Astrocyte of the spinal cord (primary cell): ENCODE measurements at regions not wholly inside any gene's neighbourhood (a gene's known extent, or its start where the extent isn't known, plus 50 kb on each side); places are given as distances from the start of the nearest gene placed in this dataset.

Experiments
- DNase-seq: peaks from one replicate; pipeline ENCODE4 v3.0.0; 2011; ENCODE audit warnings: low read depth, low spot score
- H3K4me3 ChIP-seq: 2 replicates; pipeline ENCODE4 v1.5.1; 2011; ENCODE audit warnings: low read depth, mild to moderate bottlenecking, low read length, moderate library complexity
- CTCF ChIP-seq: IDR thresholded peaks from 2 replicates; pipeline ENCODE4 v1.5.1; 2012; ENCODE audit warnings: low read depth, mild to moderate bottlenecking, low read length, inconsistent platforms
- in situ Hi-C: cut with HindIII; loops from 2 replicates; pipeline ENCODE4 v1.10.0; 2017; ENCODE audit warnings: low sequenced_read_pairs

- H3K4me3 ChIP-seq: no peak overlapping the region
- in situ Hi-C loops: no loop called here
- TF ChIP-seq CTCF: no peak
- DNase-seq: no peak
These were observed 204.5 kb downstream of the TM2D1 start for GRCh38 chr1:61520401-61520800.

DNA sequence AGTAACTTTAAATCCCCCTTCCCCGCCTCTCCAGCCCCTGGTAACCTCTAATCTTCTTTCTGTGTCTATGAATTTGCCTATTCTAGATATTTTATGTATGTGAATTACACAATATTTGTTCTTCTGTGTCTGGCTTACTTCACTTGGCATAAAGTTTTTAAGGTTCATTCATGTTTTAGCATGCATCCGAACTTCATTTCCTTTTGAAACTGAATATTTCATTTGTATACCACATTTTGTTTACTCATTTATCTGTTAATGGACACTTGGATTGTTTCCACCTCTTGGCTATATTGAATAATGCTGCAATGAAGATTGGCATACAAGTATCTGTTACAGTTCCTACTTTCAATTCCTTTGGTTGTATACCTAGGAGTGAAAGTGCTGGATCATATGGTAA lies 205.3 kb downstream of the TM2D1 start:
- DNase-seq: no peak
- no peak overlapping the region for H3K4me3 ChIP-seq
- TF ChIP-seq CTCF: no peak
- in situ Hi-C loops: no loop called here

GRCh38 chr1:61518670-61519400 lies 206.1 kb downstream of the TM2D1 start:
- no peak for DNase-seq
- TF ChIP-seq CTCF: no peak
- H3K4me3 ChIP-seq: no peak overlapping the region
- in situ Hi-C loops: no loop called here

- TF ChIP-seq CTCF: no peak
- in situ Hi-C loops: no loop called here
- DNase-seq: no peak
- no peak overlapping the region for H3K4me3 ChIP-seq
These were observed 207.6 kb downstream of the TM2D1 start for GRCh38 chr1:61517345-61517744.

- DNase-seq: no peak
- TF ChIP-seq CTCF: no peak
- in situ Hi-C loops: no loop called here
These were observed 209.8 kb downstream of the TM2D1 start for GRCh38 chr1:61515096-61515495.

More at GRCh38 chr1:61515096-61515495, 209.8 kb downstream of the TM2D1 start:
- H3K4me3 ChIP-seq: no peak overlapping the region
